H1 (cell line): ENCODE measurements at regions not wholly inside any gene's neighbourhood (a gene's known extent, or its start where the extent isn't known, plus 50 kb on each side); places are given as distances from the start of the nearest gene placed in this dataset.

ENCODE experiments used
- HDAC6 ChIP-seq: IDR thresholded peaks from one replicate; pipeline ENCODE4 v1.7.1; 2012; ENCODE audit warnings: low read depth, mild to moderate bottlenecking, inconsistent platforms, low read length, moderate library complexity

- no peak for TF ChIP-seq HDAC6
These were observed 60.6 kb upstream of the PAGE5 start (continued) for GRCh38 chrX:55159551-55159950.
